ENCODE measurements at regions not wholly inside any gene's neighbourhood (a gene's known extent, or its start where the extent isn't known, plus 50 kb on each side); places are given as distances from the start of the nearest gene placed in this dataset.

DNA sequence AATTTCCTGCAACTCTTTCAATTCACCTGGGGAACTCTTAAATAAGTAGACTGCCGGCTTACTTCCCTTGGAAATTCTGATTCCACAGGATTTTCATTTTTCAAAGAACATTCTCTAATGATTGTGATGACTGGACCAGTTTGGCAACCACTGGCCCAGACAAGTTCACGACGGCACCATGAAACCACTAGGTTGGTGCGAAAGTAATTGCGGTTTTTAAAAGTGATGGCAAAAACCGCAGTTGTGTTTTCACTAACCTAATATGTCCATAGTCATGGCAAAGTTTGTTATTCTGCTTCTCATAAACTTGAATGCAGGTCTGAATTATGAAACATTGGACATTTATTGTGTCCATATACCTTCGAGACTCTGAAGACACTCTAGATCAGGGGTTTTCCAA lies 317.2 kb downstream of the IRX1 start:
- dilution Hi-C loops (cut with MboI; ENCODE audit: extremely low pct_ligation_motif_present, low sequenced_read_pairs) = no loop called here

More for the DNA sequence above, 317.2 kb downstream of the IRX1 start:
- no peak overlapping the region for H3K4me3 ChIP-seq (replicated peaks in 1 of 3; ENCODE audit: insufficient read depth in 1 of 3, low read depth in 1 of 3, low read length in 3 of 3)
- H4K20me1 ChIP-seq (replicated peaks; ENCODE audit: control insufficient read depth, extremely low read depth, insufficient read depth, low read length) = no peaks in the 10 kb centered on the region
- H3K9ac ChIP-seq (replicated peaks; ENCODE audit: extremely low read depth, insufficient read depth, low read length) = no peak overlapping the region
- no peak overlapping the region for H2AFZ ChIP-seq (ENCODE audit: low read depth, low read length)
- ChIA-PET CTCF (no interaction called here), POLR2A (no interaction called here)
- no TSS peak for BruUV-seq (replicated peaks)
- H3K27ac ChIP-seq (ENCODE audit: insufficient read depth, low read depth, low read length) = no peak overlapping the region
- DNase-seq (ENCODE audit: low read depth, low spot score) = no peak
- H3K36me3 ChIP-seq (ENCODE audit: control insufficient read depth in 2 of 2, extremely low read depth in 1 of 2, insufficient read depth in 2 of 2, low read length in 2 of 2) = no peaks in the 10 kb centered on the region
- no peaks in the 10 kb centered on the region for H3K4me1 ChIP-seq (ENCODE audit: control insufficient read depth, extremely low read depth, insufficient read depth, low read length)
- no peaks in the 10 kb centered on the region for H3K79me2 ChIP-seq (ENCODE audit: control insufficient read depth, insufficient read depth, low read length)
- peaks cover 6% of the 10 kb centered on the region for H3K9me3 ChIP-seq (replicated peaks; ENCODE audit: control insufficient read depth, insufficient read depth, low read length)
- no peak for TF ChIP-seq JUN (IDR thresholded peaks at IDR 0.05; ENCODE audit: borderline replicate concordance, insufficient read depth, insufficient read length, low read depth)
- TF ChIP-seq FOS (IDR thresholded peaks at IDR 0.05; ENCODE audit: borderline replicate concordance, insufficient read depth, low read length) = no peak
- no peak for TF ChIP-seq MYC (IDR thresholded peaks at IDR 0.05; ENCODE audit: low read depth, low read length)
- no peak for TF ChIP-seq CTCF (IDR thresholded peaks at IDR 0.05; ENCODE audit: extremely low read depth in 1 of 2, insufficient read depth in 1 of 2, low read depth in 1 of 2, low read length in 2 of 2)
- TF ChIP-seq POLR2A (IDR thresholded peaks at IDR 0.05; ENCODE audit: low read depth, low read length) = no peak
- TF ChIP-seq POLR2AphosphoS5 (IDR thresholded peaks at IDR 0.05; ENCODE audit: insufficient read depth, low read depth, low read length) = no peak
- no peak for TF ChIP-seq EZH2 (IDR thresholded peaks at IDR 0.05; ENCODE audit: borderline replicate concordance, low read depth, low read length, severe bottlenecking)
- no peak for TF ChIP-seq GATA2 (IDR thresholded peaks at IDR 0.05; ENCODE audit: insufficient read depth, insufficient read length, low read depth, low read length)
- intact Hi-C loops (cut with micrococcal nuclease) = no loop called here
- H3K9me1 ChIP-seq (replicated peaks; ENCODE audit: control insufficient read depth, extremely low read depth, insufficient read depth, low read length) = no peaks in the 10 kb centered on the region
- no peaks in the 10 kb centered on the region for H3K27me3 ChIP-seq (ENCODE audit: control insufficient read depth in 2 of 2, insufficient read depth in 2 of 2, low read length in 2 of 2)
- no peak for FAIRE-seq
- no peak overlapping the region for H3K4me2 ChIP-seq (ENCODE audit: insufficient read depth, low read length)
